ENCODE measurements at regions not wholly inside any gene's neighbourhood (a gene's known extent, or its start where the extent isn't known, plus 50 kb on each side); places are given as distances from the start of the nearest gene placed in this dataset.
"Not testable (repeated sequence)": the region's sequence is repeated elsewhere in the genome, so short reads cannot be mapped to it uniquely, and the experiment has no call there.

DNA sequence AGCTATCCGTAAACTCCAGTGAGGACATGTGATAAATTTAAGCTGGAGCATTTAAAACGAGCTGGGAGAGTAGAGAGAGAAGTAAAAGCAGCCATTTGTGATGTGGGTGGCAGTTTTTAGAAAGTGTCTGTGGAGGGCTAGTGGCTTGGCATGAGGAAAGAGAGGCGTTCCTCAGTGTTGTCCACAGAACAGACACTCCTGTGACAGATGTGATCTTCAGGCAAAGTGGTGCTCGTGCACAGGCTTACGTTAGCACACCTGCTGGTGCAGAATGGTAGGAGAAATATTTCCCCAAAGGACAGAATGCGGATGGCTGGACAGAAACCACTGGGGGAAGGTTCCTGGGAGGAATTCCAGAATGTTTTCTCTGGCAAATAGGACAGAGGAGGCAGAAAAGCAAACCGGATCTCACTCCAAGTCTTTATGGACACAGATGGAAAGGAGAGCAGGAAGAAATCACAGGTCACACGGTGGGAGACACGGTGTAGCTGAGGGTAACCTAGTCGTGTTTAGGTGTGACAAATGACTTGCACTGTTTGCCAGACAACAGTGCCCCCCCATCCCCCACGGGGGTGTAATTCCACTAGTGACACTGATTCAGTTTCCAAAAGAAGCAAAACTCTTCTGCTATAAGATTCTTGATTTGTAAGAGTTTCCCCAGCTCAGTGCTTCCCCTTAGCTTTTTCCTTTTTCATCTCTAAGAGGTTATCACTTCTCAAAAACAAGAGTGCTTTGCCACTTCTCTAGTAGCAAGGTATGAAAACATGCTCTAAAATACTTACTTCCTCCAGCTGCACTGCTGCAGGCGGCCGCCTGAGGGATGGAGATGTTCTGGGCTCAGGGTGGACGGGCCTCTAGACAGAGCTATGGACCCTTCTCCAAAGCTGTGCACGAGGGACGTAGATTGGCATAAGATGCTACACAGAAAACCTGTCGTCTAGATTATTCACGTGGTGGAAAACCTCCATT lies 293.2 kb downstream of the QKI start:
- no peak for DNase-seq

DNA sequence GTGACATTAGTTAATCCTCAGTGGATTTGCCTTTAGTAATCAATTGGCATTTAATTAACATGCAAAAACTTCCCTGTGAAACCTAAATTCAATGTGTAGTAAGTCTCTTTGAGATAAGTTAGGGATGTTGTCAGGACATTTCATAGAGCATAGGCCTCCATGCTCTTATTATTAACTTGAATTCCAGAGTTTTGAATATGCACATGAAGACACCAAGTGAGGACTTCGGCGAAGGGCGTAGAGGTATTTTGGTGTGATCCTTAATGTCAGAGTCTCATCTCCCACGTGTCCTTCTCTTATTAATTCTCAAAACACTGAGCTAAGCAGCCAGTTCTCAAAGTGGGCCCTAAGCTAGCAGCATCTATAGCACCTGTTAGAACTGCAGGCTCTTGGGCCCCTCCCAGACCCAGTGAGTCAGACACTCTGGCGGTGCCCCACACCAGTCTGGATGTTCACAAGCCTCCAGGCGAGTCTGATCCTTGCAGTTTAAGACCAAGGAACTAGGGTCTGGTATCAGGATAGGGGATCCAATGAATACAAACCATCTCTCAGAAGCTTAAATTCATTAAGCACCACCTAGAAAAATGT lies 292.1 kb downstream of the QKI start:
- no peak for DNase-seq

DNA sequence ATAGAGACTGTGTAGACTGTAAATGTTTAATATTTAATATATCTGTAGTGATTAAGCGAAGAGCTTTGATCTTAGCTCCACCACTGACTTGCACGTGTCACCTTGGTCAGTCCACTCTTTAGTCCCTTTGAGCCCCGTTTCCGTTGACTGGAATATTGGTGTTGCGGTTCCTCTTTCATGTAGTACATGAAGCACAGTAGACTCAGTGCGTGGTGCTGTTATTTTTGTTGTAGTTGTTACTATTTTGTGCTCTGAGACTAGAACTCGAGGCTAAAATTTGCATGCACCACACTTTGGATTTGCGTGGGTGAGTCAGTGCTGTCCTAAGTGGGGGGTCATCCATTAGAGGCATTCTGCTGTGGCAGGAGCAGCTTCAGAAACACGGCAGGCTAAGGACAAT lies 291.4 kb downstream of the QKI start:
- no peak for DNase-seq

DNA sequence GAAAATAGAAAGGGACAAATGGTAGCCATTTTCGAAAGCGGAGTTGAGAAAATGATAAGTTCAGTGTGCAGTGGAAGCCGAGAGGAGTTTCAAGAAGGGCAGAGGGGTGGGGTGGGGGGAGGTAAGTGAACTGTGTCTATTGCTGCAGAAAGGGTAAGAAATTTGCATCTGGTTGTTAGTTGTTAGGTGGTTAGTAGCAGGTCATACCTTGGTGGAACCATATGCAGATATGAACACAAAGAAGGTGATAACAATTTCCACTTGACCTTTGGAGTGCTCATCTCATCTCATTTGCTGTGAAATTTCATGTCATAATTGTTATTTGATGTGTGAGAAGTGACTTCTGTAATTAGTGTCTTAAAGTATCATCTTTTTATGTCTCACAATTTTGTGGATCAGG lies 288.2 kb downstream of the QKI start:
- no peak for DNase-seq

DNA sequence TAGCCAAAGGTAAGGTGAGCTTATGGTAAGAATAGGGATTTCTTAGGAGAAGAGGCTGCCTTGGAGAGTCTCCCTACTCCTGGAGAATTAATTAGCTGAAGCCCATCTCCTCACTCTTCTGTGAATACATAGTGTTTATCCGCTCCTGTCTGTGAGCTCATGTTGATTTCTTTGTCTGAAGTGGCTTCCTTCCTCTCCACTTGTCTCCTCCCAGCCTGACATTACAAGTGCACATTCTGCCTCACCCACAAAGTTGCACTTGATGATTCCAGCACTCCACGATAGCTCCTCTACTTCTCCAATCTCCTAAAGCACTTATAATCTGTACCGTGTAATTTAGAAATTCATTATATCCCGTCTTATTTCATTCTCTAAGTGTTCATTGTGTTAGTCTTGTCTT lies 287.2 kb downstream of the QKI start:
- no peak for DNase-seq

DNA sequence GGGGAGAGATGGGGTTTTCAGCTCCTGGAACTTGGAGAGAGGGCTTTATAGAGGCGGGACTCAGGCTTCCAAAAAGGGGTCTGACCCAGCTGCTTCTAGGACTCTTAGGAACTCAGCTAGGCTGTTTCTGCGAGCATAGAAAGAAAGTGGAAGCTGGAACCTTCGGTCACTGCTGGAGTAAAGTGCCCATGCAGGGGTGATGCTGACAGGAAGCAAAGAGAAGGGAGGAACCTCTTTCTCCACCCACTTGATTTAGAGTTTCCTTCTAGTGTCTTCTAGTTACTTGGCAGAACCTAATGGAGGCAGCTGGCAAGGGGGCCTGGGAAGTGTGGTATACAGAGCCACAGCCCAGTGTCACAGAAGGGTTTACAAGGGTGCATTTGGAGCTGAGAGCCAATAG lies 283.6 kb downstream of the QKI start:
- DNase-seq, result no peak

DNA sequence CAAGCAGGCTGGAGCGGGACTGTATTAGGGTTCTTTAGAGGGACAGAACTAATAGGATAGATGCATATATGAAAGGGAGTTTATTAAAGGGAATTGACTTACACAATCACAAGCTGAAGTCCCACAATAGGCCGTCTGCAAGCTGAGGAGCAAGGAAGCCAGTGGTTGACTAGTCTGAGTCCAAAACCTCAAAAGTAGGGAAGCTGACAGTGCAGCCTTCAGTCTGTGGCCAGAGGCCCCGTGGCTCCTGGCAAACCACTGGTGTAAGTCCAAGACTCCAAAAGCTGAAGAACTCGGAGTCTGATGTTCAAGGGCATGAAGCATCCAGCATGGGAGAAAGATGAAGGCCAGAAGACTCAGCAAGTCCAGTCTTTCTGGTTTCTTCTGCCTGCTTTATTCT lies 281.8 kb downstream of the QKI start:
- not testable (repeated sequence) for DNase-seq

DNA sequence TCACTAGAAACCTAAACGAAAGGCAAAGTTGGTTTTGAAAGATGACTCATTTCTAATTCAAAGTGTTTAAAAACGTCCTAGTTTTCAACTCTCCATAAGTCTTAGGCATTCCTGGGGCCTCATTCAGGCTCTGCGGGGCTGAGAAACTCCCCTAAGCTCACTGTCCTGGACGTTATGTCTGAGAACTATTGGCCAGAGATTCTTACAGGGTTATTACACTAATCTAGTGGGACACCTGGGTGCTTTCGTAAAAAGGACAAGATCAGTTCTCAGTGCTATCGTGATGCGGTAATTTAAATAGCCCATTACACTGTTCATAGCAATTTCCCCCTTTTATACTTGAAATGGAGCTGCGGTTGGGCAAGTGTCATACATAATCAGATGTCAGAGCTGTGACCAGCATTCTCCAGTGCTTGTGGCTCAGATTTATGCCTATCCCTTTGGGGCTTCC lies 280.9 kb downstream of the QKI start:
- DNase-seq, result no peak

DNA sequence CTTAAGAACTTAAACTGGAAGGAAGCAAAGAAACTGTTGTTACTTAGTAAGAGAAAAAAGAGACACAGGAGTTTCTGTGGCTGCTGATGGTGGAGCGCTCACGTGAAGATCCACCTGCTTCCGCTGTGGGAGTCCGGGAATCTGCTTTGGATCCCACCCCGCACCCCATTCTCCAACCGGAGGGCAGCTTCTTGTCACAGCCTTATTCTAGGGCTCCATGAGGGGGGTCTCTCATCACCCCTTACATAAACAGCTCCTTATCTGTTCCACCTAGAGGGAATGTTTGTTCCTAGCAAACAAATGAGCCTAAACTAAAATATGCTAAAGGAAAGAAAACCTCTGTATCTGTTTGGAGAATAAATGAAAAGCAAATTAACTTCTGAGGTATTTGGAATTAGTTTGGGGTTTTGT lies 280.5 kb downstream of the QKI start:
- DNase-seq, result no peak

DNA sequence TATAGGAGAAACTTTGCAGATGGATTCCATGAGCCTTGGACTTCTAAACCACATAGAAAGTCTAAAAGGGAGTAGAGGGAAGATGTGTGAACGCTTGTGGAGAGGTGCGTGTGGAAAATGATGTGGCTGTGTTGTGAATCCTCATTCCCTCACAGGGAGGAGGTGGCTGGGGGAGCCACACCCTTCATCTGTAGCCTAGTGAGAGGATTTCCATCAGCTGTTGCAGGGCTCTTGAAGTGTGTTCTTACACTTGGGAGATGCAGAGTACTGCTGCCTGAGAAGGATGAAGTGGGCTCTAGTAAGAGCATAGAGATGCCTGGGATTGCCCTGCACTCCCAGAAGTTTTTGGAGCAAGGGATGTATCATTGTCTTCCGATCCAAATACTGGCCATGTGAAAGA lies 279.6 kb downstream of the QKI start:
- no peak for DNase-seq

DNA sequence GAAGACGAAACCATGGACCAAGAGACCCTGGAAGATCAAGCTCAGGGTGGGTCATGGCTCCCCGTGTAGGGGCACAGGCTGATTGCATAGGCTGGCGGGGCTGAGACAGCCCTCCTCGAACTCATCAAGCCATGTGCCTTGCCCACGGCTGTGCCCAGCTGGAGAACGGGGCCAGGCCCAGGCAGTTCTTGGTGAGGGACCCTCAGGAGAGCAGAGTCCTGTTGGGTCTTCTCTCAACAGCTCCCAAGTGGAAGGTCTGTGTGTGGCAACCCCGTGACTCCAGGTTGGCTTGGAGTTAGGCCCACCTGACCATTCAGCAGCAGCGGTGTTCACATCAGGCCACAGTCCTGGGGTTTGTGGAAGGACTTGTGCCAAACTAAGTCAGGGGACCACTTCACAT lies 276.5 kb downstream of the QKI start:
- DNase-seq, result no peak

DNA sequence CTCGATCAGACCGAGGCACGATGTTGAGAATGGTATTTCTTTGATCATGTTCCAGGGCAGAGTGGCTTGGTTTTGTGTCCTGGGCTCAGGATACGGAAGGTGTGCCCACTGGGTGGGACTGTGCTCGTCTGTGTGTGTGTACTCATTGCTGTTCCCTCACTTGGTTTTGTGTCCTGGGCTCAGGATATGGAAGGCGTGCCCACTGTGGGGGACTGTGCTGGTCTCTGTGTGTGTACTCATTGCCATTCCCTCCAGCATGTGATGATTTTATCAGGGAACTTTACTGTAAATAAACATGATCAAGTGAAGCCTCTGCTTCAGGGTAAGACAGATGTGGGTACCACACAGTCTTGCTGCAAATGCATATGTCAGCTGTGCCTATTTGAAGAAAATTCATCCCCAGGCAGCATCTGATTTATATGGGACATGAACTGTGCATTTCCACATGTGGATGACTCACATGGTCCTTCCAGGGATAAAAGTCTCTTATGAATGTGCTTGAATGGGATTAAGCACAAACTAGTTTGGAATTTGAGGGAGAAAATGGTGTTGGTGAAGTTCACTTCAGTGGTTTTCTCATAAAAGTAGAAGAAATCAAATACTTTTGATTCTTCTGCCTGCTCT lies 274.3 kb downstream of the QKI start:
- DNase-seq, result no peak

DNA sequence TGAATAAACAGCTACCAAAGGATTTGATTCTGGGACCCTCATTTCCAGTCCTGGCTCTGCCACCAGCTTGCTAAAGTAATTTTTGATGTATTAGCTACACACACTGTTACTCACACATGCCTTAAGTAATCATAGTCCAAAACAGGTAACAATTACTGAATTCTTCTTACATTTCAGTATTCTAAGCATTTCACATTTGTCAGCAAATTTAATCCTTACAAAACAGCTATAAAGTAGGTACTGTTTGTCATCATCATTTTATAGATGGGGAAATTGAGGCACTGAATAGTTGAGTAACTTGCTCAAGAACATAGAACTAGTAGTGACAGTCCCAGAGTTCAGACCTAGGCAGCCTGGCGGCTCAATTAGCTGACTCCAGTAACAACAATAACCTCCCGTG lies 272.6 kb downstream of the QKI start:
- no peak for DNase-seq

DNA sequence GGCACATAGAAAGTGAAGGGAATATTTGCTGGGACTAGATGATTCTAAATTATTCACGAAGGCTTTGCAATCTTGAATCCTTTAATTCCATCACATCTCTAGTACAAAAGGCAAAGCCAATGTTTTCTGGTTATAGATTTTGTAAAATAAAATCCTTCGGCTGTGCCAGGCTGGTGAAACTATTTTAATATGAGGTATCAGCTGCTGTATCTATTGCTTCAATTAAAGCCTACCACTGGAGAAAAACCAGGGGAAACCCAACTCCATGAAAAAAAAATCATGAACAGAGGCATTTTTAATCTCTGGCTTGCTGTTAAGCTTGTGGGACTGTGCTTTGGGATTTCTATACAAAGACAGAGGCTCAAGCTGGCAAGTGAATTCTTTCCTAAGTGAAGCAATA lies 271.8 kb downstream of the QKI start:
- DNase-seq, result no peak

DNA sequence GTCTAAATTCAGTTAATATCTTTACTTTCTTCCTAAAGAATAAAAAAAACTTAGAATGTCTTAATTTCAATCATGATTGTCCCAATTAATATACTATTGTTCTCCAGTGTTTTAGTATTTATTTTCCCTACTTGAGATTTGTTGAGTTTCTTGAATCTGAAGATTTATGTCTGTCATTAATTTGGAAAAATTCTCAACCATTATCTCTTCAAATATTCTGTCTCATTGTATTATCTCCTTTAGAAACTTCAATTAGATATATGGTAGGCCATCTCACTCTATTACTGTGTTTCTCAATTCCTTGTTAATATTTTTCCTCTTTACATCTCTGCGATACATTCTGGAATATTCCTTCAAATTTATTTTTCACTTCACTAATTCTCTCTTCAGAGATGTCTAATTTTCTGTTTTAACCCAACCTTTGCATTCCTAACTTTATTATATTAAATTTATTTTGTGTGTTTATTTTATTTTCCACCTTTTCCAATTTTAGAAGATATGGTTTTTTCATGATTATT lies 268.6 kb downstream of the QKI start:
- DNase-seq, result no peak

DNA sequence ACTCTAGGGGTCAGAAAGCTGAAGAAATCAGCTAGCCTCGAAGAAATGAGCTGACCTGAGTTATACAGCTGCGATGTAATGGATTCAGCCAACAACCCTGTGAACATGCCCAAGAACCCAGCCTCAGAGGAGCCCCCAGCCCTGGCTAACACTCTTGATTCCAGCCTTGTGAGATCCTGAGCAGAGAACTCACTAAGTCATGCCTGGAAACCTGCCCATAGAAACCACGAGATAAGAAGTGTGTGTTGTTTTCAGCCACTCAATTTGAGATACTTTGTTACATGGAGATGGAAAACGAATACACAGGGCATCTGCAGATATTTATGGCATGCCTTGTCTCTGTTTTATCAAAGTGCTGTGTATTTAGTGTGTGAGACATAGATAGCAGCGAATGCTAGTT lies 265.2 kb downstream of the QKI start:
- peak; percentile 86 for DNase-seq

DNA sequence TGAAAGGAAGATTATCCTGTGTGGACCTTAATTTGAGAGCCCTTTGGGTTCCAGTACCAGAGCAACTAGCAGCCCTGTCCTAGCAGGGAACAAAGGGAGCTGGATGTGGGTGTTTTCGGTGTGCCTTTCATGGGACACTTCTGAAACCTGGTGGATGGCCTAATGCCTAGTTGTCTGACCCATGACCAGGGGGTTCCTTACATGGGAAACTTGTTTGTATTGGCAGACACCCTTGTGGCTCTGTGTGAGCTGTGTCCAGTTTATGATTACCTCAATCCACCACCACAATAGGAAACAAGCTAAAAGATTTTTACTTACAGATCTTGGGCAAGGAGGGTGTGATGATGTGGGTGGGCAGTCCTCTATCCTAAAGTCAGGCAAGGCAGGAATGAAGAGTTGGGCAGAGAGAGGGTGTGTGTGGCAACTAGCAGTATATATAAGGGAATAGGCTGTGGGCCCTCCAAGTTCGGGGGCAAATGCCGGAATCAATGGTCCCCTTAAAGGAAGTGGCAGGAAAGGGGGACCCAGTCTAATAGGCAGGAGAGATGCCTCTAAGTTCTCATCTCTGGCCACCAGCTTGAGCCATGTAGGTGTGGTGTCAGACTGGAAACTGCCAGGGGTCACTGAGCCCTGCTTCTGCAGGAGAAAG lies 264.6 kb downstream of the QKI start:
- no peak for DNase-seq

DNA sequence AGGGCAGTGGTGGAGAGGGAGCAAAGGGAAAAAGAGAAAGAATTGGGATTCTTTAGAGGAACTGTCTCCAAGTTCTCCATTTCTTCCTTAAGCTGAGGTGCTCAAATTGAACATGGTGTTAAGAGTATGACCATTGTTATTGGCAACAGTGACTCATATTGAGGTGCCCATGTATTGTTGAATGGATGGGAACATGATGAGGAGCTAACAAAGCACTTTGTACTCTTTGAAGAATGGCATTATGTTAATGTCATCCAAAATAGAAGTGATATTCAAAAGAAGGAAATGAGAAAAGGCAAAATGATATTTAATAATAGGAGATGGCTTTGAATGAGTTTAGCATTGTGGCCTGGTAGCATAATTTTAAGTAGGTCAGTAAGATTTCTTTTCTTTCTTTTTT lies 261.1 kb downstream of the QKI start:
- DNase-seq, result no peak

DNA sequence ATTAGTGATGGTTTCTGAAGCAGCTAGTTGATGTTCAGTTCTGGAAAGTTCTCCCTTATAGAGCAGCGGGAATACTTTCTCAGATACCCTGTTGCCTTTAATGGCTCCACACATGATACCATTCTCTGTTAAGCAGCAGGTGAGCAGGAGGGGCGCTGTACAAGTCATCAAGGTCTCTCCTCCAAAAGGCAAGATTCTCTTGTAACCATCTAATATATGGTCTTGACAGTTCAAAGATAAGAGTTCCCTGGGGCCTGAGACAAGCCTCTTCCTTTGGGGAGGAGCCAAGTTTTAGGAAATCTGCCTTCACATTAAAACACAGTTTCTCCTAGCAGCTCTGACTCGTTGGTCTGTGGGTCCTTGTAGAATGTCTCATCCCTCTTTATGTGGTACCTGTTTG lies 258.2 kb downstream of the QKI start:
- no peak for DNase-seq

DNA sequence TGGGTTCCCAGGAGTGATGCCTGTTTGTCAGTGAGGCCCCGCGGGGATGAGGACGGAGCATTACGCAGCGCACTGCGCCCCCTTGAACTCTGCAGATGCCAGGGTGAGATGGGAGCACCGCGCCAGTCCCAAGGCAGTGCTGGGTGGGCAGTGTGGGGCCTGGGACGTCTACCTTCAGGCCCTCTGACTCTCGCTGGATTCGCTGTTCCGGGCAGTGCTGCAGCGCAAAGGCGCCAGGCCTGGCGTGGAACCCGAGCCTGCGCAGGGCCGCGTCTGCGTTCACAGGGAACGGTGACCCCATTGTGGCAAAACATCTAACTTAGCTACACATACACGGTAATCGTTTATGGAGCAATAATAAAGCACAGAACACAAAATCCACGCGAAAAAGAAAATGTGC lies 257.3 kb downstream of the QKI start:
- no peak for DNase-seq

DNA sequence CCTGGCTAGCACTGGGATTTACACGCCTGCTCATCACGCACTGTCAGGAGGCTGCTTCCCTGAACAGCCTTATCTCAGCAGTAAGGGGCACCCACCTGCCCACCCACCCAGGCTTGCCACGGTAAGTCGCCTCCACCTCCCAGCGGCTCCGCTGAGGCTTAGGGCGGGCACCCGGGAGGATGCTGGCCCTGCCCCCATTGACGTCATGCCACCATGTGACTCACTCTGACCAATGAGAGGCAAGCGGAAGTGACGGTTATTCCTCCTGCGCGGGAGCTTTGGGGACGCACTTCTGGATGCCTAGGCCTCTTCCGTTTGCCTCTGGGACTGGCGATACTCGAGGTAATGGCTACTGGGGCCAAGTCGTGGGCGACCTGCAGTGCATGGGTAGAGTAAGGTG lies 256.8 kb downstream of the QKI start:
- no peak for DNase-seq

DNA sequence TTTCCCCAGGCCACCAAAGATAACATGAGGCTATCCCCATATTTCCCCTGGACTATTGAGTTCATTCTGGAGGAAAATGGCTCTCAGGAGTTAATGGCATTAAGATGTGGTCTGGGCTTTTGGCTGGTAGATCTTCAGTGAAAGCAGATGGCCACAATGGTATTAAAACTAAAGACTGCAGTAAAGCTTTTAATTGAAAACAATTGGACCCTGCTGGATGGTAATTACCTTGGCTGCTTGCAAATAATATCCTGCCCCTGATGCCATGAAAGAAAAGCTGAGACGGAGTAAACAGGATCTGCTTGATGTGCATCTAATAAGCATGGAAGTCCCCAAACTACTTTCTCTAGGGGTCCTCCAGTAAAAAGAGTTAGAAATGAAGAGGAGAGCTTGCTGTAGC lies 255.8 kb downstream of the QKI start:
- no peak for DNase-seq

DNA sequence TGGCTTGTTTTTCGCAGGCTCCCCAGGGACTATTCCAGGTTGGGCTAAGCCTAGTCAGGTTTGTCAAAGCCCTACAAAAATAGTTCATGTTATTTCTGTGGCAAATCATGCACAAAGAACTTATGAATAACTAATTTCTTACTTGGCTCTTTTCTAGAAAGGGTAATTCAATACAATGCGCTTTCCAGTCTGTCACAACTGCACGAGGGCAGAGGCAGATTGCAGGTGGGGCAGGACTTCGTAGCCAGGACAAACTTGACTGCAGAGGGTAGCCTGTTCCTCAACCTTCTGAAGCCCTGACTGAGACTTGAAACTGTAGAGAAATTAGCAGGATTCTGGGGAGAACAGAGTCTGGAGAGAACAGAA lies 253.5 kb downstream of the QKI start:
- DNase-seq, result no peak

Measured in hematopoietic multipotent progenitor cell treated with erythropoietin and hydrocortisone succinate and interleukin-3 and kit ligand, for 6 days (in vitro differentiated cells).